ENCODE measurements at regions not wholly inside any gene's neighbourhood (a gene's known extent, or its start where the extent isn't known, plus 50 kb on each side); places are given as distances from the start of the nearest gene placed in this dataset.

GRCh38 chr10:121051171-121051570 lies 200.0 kb downstream of the WDR11 start:
- 100% methylated on average over 1 of the region's 3 CpGs for WGBS (ENCODE audit: insufficient coverage)
- CTCF ChIA-PET = interaction anchor here in 1 of 2 donors (0.6 kb wide), 1 partner anchor 50 kb away, joined by 3 read pairs; no protein-coding TSS in a partner anchor
- Histone ChIP-seq H3K4me3 (ENCODE audit: control insufficient read depth in 1 of 2, extremely low read depth in 1 of 2, low read length in 1 of 2) (no peak overlapping the region), H3K4me1 (ENCODE audit: control insufficient read depth in 1 of 2, extremely low read depth in 1 of 2, insufficient read depth in 2 of 2, low read length in 2 of 2) (no peaks in the 10 kb centered on the region), H3K27ac (ENCODE audit: low read length) (no peak overlapping the region), H3K9me3 (no peaks in the 10 kb centered on the region), H3K36me3 (ENCODE audit: control insufficient read depth in 2 of 2, extremely low read depth in 1 of 2, insufficient read depth in 1 of 2, low read length in 1 of 2) (no peaks in the 10 kb centered on the region), H3K27me3 (replicated peaks in 1 of 2; ENCODE audit: control insufficient read depth in 2 of 2, extremely low read depth in 1 of 2, insufficient read depth in 2 of 2, low read length in 1 of 2) (no peaks in the 10 kb centered on the region)
- H3K27me3 Mint-ChIP-seq = no peaks in the 10 kb centered on the region
- H3K27ac Mint-ChIP-seq = no peak overlapping the region
- ATAC-seq (replicated peaks in 1 of 4) = no peak
- DNase-seq = no peak
- H3K4me1 Mint-ChIP-seq = no peaks in the 10 kb centered on the region
- POLR2A ChIA-PET = interaction anchor here in 1 of 2 donors (0.6 kb wide), 1 partner anchor 1236 kb away, joined by 3 read pairs; no protein-coding TSS in a partner anchor
- no peaks in the 10 kb centered on the region for H3K36me3 Mint-ChIP-seq
- H3K9me3 Mint-ChIP-seq = peaks cover 0 to 4% (median 0%) of the 10 kb centered on the region in 3 donors
- no peak overlapping the region for H3K4me3 Mint-ChIP-seq

GRCh38 chr10:121051696-121052279 lies 200.6 kb downstream of the WDR11 start:
- H3K36me3 ChIP-seq (ENCODE audit: control insufficient read depth in 2 of 2, extremely low read depth in 1 of 2, insufficient read depth in 1 of 2, low read length in 1 of 2) = no peaks in the 10 kb centered on the region
- no peaks in the 10 kb centered on the region for H3K27me3 Mint-ChIP-seq
- H3K27ac Mint-ChIP-seq = no peak overlapping the region
- H3K27ac ChIP-seq (ENCODE audit: low read length) = no peak overlapping the region
- H3K9me3 ChIP-seq = no peaks in the 10 kb centered on the region
- no CpG with 5 or more reads among the region's 3 CpGs for WGBS (ENCODE audit: insufficient coverage)
- no peaks in the 10 kb centered on the region for H3K4me1 ChIP-seq (ENCODE audit: control insufficient read depth in 1 of 2, extremely low read depth in 1 of 2, insufficient read depth in 2 of 2, low read length in 2 of 2)
- no peaks in the 10 kb centered on the region for H3K36me3 Mint-ChIP-seq
- peaks cover 0 to 4% (median 0%) of the 10 kb centered on the region in 3 donors for H3K9me3 Mint-ChIP-seq
- H3K27me3 ChIP-seq (replicated peaks in 1 of 2; ENCODE audit: control insufficient read depth in 2 of 2, extremely low read depth in 1 of 2, insufficient read depth in 2 of 2, low read length in 1 of 2) = no peaks in the 10 kb centered on the region
- ATAC-seq (replicated peaks in 1 of 4) = no peak
- ChIA-PET CTCF (interaction anchor here in 1 of 2 donors (0.6 kb wide), 1 partner anchor 51 kb away, joined by 3 read pairs; no protein-coding TSS in a partner anchor), POLR2A (interaction anchor here in 1 of 2 donors (0.6 kb wide), 1 partner anchor 715 kb away, joined by 3 read pairs; no protein-coding TSS in a partner anchor)
- H3K4me1 Mint-ChIP-seq = no peaks in the 10 kb centered on the region
- H3K4me3 Mint-ChIP-seq = no peak overlapping the region
- H3K4me3 ChIP-seq (ENCODE audit: control insufficient read depth in 1 of 2, extremely low read depth in 1 of 2, low read length in 1 of 2) = no peak overlapping the region
- no peak for DNase-seq

- Histone ChIP-seq H3K27me3 (replicated peaks in 1 of 2; ENCODE audit: control insufficient read depth in 2 of 2, extremely low read depth in 1 of 2, insufficient read depth in 2 of 2, low read length in 1 of 2) (no peaks in the 10 kb centered on the region), H3K9me3 (no peaks in the 10 kb centered on the region), H3K36me3 (ENCODE audit: control insufficient read depth in 2 of 2, extremely low read depth in 1 of 2, insufficient read depth in 1 of 2, low read length in 1 of 2) (no peaks in the 10 kb centered on the region), H3K4me3 (ENCODE audit: control insufficient read depth in 1 of 2, extremely low read depth in 1 of 2, low read length in 1 of 2) (no peak overlapping the region), H3K4me1 (ENCODE audit: control insufficient read depth in 1 of 2, extremely low read depth in 1 of 2, insufficient read depth in 2 of 2, low read length in 2 of 2) (no peaks in the 10 kb centered on the region), H3K27ac (ENCODE audit: low read length) (no peak overlapping the region)
- CTCF ChIA-PET = no interaction called here
- H3K27ac Mint-ChIP-seq = no peak overlapping the region
- ATAC-seq (replicated peaks in 1 of 4) (no peak), DNase-seq (no peak)
- no CpG with 5 or more reads among the region's 3 CpGs for WGBS (ENCODE audit: insufficient coverage)
- no peaks in the 10 kb centered on the region for H3K27me3 Mint-ChIP-seq
- no peaks in the 10 kb centered on the region for H3K36me3 Mint-ChIP-seq
- H3K4me1 Mint-ChIP-seq = no peaks in the 10 kb centered on the region
- POLR2A ChIA-PET = no interaction called here
- no peak overlapping the region for H3K4me3 Mint-ChIP-seq
- H3K9me3 Mint-ChIP-seq = peaks cover 0 to 1% (median 0%) of the 10 kb centered on the region in 3 donors
Observed at GRCh38 chr10:121053151-121053550, 202.0 kb downstream of the WDR11 start.

GRCh38 chr10:121054874-121055273 lies 203.7 kb downstream of the WDR11 start:
- ATAC-seq (replicated peaks in 1 of 4) (no peak), DNase-seq (no peak)
- H3K9me3 ChIP-seq = no peaks in the 10 kb centered on the region
- H3K4me3 ChIP-seq (ENCODE audit: control insufficient read depth in 1 of 2, extremely low read depth in 1 of 2, low read length in 1 of 2) = no peak overlapping the region
- Mint-ChIP-seq H3K27me3 (peaks cover 0 to 3% of the 10 kb centered on the region in 2 donors), H3K4me3 (no peak overlapping the region), H3K27ac (no peak overlapping the region), H3K36me3 (no peaks in the 10 kb centered on the region), H3K4me1 (no peaks in the 10 kb centered on the region), H3K9me3 (no peaks in the 10 kb centered on the region)
- no peaks in the 10 kb centered on the region for H3K36me3 ChIP-seq (ENCODE audit: control insufficient read depth in 2 of 2, extremely low read depth in 1 of 2, insufficient read depth in 1 of 2, low read length in 1 of 2)
- WGBS (ENCODE audit: insufficient coverage) = no CpG with 5 or more reads among the region's 5 CpGs
- ChIA-PET CTCF (no interaction called here), POLR2A (no interaction called here)
- no peaks in the 10 kb centered on the region for H3K4me1 ChIP-seq (ENCODE audit: control insufficient read depth in 1 of 2, extremely low read depth in 1 of 2, insufficient read depth in 2 of 2, low read length in 2 of 2)
- no peak overlapping the region for H3K27ac ChIP-seq (ENCODE audit: low read length)
- peaks cover 0 to 3% of the 10 kb centered on the region in 2 experiments for H3K27me3 ChIP-seq (replicated peaks in 1 of 2; ENCODE audit: control insufficient read depth in 2 of 2, extremely low read depth in 1 of 2, insufficient read depth in 2 of 2, low read length in 1 of 2)

GRCh38 chr10:121057269-121057668 lies 206.1 kb downstream of the WDR11 start:
- DNase-seq (no peak), ATAC-seq (replicated peaks in 1 of 4) (no peak)
- Mint-ChIP-seq H3K27ac (no peak overlapping the region), H3K9me3 (peaks cover 0 to 4% (median 0%) of the 10 kb centered on the region in 3 donors), H3K36me3 (no peaks in the 10 kb centered on the region), H3K27me3 (peaks cover 0 to 3% of the 10 kb centered on the region in 2 donors), H3K4me1 (no peaks in the 10 kb centered on the region), H3K4me3 (no peak overlapping the region)
- ChIA-PET CTCF (no interaction called here), POLR2A (no interaction called here)
- H3K27ac ChIP-seq (ENCODE audit: low read length) = no peak overlapping the region
- no peaks in the 10 kb centered on the region for H3K4me1 ChIP-seq (ENCODE audit: control insufficient read depth in 1 of 2, extremely low read depth in 1 of 2, insufficient read depth in 2 of 2, low read length in 2 of 2)
- H3K27me3 ChIP-seq (replicated peaks in 1 of 2; ENCODE audit: control insufficient read depth in 2 of 2, extremely low read depth in 1 of 2, insufficient read depth in 2 of 2, low read length in 1 of 2) = peaks cover 0 to 3% of the 10 kb centered on the region in 2 experiments
- H3K9me3 ChIP-seq = no peaks in the 10 kb centered on the region
- no peak overlapping the region for H3K4me3 ChIP-seq (ENCODE audit: control insufficient read depth in 1 of 2, extremely low read depth in 1 of 2, low read length in 1 of 2)
- 84% methylated on average over 2 of the region's 4 CpGs for WGBS (ENCODE audit: insufficient coverage)
- H3K36me3 ChIP-seq (ENCODE audit: control insufficient read depth in 2 of 2, extremely low read depth in 1 of 2, insufficient read depth in 1 of 2, low read length in 1 of 2) = no peaks in the 10 kb centered on the region

GRCh38 chr10:121058082-121058481 lies 206.9 kb downstream of the WDR11 start:
- H3K27me3 Mint-ChIP-seq = peaks cover 0 to 3% of the 10 kb centered on the region in 2 donors
- no peak overlapping the region for H3K27ac ChIP-seq (ENCODE audit: low read length)
- peaks cover 0 to 3% of the 10 kb centered on the region in 2 experiments for H3K27me3 ChIP-seq (replicated peaks in 1 of 2; ENCODE audit: control insufficient read depth in 2 of 2, extremely low read depth in 1 of 2, insufficient read depth in 2 of 2, low read length in 1 of 2)
- H3K4me1 Mint-ChIP-seq = no peaks in the 10 kb centered on the region
- no peak overlapping the region for H3K27ac Mint-ChIP-seq
- ChIA-PET POLR2A (no interaction called here), CTCF (no interaction called here)
- 83% methylated on average over 1 of the region's 6 CpGs for WGBS (ENCODE audit: insufficient coverage)
- DNase-seq (no peak), ATAC-seq (replicated peaks in 1 of 4) (no peak)
- no peaks in the 10 kb centered on the region for H3K36me3 ChIP-seq (ENCODE audit: control insufficient read depth in 2 of 2, extremely low read depth in 1 of 2, insufficient read depth in 1 of 2, low read length in 1 of 2)
- H3K4me3 Mint-ChIP-seq = no peak overlapping the region
- H3K36me3 Mint-ChIP-seq = no peaks in the 10 kb centered on the region
- H3K4me1 ChIP-seq (ENCODE audit: control insufficient read depth in 1 of 2, extremely low read depth in 1 of 2, insufficient read depth in 2 of 2, low read length in 2 of 2) = no peaks in the 10 kb centered on the region
- H3K4me3 ChIP-seq (ENCODE audit: control insufficient read depth in 1 of 2, extremely low read depth in 1 of 2, low read length in 1 of 2) = no peak overlapping the region
- no peaks in the 10 kb centered on the region for H3K9me3 ChIP-seq
- H3K9me3 Mint-ChIP-seq = peaks cover 0 to 4% (median 0%) of the 10 kb centered on the region in 3 donors
